ENCODE measurements at regions not wholly inside any gene's neighbourhood (a gene's known extent, or its start where the extent isn't known, plus 50 kb on each side); places are given as distances from the start of the nearest gene placed in this dataset.

DNA sequence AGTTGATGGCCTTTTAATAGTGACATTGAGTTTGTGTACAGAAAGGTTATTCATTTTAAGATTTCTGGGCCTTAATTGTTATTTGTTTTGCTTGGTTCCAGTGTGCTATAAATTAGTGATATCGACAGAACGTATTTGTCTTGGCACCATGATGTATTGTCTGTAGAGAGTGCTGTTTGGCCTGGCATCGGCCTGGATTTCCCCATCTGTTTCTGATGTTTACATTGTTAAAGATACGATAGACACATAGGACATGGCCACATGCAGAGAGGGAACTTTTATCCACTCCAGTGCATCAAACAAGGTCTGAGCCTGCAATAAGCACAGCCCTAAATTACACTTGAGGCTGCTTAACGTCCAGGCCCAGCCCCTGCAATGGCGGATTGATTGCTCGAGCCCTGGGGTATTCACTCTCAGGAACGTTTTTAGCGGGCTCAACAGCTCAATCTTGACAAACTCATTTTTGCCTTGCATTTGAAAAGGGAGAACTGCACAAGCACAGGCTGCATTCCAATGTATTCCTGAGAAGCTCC lies 144.7 kb downstream of the SLC4A3 start:
- no peak for DNase-seq

DNA sequence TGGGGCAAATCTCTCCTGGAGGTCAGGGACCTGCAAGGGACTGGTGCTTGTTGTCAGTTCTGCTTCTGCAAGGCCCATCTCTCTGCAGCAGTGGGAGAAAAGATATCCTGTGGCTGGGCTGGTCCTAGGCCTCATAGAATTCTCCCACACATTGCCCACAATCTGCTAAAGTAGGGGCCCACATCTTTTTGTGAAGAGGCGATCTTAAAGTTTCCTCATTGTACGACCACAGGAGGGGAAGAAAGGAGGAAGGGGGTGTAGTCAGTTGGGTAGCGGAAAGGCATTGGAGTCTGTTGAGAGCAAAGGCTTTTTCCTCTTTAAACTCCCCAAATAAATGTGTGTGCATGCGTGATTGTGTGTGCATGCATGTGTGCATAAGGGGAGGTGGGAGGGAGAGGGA lies 145.3 kb downstream of the SLC4A3 start:
- no peak for DNase-seq

DNA sequence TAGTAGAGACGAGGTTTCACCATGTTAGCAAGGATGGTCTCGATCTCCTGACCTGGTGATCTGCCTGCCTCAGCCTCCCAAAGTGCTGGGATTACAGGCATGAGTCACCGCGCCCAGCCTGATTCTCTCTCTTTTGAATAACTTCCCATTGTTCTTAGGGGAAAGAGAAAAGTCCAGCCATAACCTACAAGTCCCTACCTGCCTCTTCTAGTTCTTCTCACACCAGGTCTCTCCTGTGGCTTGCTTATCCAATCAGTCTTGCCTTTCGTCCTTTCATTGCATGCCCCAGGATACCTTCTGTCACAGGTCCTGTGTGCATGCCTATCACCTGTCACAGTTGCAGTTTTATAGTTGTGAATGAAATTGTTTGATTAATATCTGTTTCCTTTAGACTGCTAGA lies 148.1 kb downstream of the SLC4A3 start:
- no peak for DNase-seq

DNA sequence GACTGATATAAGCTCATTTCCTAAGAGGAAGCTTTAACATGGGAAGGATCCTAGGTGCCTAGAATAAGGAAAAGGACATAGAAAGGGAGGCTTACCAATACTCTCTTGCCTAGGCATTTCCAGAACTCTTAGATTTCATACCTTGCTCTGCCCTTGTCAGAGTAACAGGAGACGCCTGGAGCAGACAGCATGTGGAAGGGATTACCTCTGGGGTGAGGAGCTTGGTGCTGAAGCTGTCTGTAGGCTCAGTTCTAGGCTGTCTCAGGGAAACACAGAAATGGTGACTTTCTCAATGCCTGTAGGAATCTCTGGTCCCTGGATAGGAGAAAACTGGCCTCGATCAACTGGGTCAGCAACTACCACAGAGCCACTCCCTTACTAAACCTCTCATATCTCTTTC lies 150.0 kb downstream of the SLC4A3 start:
- DNase-seq, result no peak

DNA sequence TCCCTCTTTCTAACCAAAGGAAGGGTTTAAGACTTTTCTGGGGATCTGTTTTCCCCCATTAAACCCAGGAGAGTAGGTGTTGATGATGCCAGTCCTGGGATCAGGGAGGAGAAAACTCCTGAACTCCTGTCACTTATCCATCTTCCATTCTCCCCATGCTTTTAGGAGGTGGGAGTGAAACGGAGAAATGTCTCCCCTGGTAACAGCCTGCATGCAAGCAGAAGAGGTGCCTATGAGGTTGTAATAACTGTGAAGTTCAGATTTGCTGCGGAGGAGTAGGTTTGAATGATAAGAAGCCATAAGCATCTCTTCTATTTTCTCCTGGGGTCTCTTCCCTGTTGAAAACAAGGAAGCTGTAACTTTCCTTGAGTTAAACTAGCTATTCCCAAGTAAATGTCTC lies 150.8 kb downstream of the SLC4A3 start:
- no peak for DNase-seq

DNA sequence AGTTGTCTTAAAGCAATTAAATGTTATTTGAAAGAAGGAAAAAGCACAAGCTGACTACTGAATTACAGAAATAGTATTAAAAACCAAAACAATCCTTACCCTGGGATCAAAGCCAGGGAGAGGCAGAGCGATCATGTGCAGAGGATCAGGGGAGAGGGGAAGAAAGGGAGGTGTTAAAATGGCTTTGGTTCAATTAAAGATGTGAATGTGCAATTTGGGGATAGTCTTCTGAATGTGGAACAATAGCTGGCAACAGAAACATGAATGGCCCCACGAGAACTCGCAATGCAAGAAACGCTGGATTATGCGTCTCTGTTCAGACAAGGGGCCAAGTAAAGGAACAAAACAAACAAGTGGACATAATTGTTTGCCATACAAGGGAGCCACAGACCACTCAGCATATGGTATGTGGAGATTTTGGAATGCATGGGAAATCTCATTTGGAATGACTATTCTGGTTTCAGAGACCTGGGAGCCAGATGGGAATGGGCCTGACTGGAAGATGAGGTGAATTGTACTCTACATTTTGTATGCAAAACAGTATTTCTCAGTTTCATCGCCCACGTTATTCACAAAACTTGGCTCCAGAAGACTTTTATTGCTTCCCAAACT lies 155.4 kb downstream of the SLC4A3 start:
- DNase-seq, result no peak

DNA sequence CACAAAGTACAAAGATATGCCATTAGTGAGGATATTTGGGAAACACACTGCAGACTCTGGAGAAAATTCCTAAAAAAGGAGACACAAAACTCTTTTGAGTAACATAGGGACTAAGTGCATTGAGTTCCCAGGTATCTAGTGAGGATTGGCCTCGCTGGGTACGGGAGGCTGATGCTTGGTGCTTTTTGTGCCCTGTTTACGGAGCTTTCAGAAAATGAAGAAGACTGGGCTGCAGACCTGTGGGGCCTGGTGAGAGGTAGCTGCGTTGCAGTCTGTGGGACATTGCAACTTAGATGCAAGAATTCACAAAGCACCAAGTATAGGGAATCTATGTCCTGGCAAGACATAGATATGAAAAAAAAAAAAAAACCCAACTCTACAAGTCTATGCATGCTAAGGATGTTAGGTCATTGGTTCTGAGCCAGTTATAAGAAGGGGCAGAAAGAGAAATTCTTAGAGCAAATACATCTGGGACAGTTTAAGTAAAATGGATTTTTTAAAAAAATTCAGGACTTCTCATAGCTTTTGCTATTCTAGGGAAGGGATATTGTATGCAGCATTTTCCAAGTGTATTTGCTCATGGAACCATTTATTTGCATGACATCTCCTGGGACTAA lies 156.0 kb downstream of the SLC4A3 start:
- no peak for DNase-seq

DNA sequence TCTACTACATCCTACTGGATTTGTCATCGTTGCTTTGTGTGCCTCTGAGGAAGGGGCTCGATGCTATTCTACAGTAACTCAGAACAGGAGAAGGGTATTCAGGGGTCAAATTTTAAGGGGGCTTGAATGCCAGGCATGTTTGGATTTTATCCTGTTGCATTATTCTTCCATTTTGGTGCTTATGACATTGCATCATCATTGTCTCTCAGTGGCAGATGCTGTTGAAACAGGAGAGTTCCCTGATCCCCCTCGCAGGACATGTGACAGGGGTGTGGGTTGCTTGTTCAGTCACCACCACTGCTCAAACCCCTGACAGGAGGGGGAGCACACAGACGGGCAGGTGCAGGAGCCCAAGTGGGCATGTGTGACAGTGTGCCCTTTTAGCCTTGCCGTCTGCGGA lies 156.7 kb downstream of the SLC4A3 start:
- DNase-seq, result no peak

DNA sequence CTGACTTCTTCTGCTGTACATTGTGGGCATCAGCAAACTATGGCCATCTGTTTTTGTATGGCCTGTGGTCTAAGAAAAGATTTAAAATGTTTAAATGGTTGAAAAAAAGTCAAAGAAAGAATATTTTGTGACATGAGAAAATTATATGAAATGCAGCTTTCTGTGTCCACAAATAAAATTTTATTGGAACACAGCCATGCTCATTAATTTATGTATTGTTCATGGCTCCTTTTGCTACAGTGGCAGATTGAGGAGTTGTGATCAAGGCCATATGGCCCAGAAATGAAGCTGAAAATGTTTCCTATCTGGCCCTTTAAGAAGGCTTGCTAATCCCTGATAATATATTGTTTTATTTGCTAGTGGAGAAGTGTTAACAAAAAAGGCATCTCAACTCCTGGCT lies 162.0 kb downstream of the SLC4A3 start:
- no peak for DNase-seq

DNA sequence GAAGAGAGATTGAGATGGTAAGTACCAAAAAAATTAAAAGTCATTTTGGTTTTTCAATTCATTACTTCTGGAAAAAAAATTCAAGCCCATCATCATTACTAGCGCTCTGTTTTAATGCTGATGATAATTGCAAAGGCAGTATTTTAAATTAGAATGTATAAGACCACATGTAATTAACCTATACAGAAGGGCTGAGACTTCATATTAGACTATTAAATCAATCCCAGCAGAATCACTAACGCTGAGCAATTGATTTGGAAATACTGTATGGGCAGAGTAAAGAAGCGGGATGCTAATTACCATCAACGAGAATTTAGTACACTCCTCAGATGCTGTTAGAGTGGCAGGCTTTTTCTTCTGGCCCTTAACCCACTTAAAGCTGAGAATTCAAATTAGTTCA lies 165.0 kb downstream of the SLC4A3 start:
- no peak for DNase-seq

DNA sequence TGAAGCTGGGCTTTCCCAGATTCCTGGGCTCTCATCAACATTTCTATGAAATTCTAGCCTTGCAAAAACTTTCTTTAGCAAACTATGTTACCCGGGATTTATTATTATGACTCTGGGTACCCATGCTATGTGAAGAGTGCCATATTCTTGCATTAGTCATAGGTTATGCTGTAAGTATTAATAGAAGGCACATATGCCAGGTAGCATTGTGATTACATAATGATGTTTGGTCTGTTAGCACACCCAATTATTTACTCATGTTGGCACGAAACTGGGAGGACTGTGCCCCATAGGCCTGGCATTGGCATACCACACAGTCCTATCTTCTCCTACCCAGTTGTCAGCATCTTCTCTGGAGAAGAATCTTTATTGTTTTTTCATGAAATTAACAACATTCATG lies 171.0 kb downstream of the SLC4A3 start:
- no peak for DNase-seq

DNA sequence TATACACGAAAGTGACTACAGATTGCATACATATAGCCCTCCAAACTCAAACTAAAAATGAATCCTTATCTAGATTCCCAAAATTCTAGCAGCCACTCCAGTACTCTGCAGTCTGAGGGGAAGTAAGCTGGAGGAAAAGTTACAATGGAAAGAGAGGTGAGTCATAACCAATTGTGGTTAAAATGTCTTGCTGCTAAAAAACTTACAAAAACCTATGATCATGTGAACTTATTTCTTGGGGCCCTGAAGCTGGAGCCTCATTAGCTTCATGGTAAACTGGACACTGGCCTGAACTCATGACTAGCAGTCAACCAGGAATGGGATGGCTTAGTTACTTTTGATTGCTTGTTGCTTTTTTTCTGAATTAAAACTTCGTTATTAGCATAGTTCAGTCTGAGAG lies 175.9 kb downstream of the SLC4A3 start:
- no peak for DNase-seq

DNA sequence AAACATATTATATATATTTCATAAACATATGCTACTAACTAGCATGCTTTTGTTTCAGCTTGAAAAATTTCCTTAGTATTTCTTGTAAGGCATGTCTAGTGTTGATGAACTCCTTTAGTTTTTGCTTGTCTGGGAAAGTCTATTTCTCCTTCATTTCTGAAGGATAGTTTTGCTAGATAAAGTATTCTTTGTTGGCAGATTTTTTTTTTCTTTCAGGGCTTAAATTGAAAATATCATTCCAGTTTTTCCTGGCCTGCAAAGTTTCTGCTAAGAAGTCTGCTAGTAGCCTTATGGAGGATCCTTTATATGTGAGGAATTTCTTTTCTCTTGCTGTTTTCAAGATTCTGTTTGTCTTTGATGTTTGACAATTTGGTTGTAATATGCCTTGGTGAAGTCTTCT lies 183.5 kb downstream of the SLC4A3 start:
- no peak for DNase-seq

DNA sequence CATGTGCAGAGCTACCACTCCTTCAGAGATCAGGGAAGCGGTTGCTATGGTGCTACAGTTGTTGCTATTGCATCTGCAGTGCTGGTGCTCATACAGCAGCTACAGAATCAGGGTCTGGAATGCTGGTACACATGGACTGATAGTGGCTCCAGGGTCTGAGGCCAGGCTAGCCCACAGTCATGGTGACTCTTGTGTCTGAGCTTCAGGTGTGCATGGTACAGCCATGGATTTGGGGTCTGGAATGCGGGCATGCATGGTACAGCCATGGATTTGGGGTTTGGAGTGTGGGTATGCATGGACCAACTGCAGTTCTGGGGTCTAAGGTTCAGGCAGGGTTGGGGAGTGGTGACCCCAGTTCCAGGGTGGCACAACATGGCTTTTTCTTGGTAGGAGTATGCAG lies 185.2 kb downstream of the SLC4A3 start:
- DNase-seq, result no peak

DNA sequence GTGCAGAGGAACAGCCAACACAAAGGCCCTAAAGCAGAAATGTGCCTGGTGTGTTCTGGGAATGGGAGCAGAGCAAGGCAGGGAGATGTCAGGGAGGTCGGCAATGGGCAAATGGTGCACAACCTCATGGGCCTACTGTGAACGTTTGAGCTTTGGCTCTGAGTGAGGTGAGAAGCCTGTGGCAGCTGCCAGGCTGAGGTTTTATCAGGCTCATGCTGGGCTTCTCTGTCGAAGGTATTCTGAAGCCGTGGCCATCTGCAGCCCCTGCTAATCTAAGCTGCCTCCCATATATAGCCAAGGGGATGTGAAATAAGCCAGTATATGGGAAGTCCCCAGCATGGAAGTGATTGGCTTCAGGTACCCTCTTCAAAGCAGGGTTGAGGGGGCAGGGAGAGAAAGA lies 193.3 kb downstream of the SLC4A3 start:
- no peak for DNase-seq

DNA sequence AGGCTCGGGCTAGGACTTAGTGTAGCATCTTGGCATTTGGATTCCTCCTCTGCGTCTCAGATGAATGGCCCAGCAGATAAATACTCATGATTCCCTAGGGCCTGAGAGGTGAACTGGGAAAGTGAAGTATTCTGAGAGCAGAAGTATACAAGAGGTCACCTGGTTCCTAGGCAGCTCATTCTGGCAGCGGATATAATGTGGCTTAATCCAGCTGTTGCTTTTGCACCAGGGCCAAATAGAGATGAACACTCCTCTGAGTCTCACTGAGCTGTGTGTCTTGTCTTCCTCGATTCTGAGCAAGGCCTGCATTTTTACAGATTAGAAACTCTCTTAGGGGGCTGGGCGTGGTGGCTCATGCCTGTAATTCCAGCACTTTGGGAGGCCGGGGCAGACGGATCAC lies 196.1 kb downstream of the SLC4A3 start:
- no peak for DNase-seq

DNA sequence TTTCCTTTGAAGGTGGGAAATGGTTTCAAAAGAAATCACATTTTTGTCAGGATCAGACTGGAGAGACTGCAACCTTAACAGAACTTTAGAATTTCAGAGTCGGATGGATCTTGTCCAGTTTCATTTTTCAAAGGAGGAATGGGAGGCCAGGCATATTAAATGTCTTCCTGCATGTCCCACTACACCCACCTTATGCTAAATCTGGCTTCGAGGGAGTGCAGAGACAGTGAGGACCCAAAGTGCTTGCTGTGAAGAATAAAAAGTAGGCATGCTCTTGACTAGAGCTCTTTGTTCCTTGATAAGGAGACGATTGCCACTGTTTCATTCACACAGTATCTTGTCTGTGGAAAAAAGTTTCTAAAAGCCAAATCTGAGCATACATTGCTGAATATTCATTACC lies 197.6 kb downstream of the SLC4A3 start:
- no peak for DNase-seq

DNA sequence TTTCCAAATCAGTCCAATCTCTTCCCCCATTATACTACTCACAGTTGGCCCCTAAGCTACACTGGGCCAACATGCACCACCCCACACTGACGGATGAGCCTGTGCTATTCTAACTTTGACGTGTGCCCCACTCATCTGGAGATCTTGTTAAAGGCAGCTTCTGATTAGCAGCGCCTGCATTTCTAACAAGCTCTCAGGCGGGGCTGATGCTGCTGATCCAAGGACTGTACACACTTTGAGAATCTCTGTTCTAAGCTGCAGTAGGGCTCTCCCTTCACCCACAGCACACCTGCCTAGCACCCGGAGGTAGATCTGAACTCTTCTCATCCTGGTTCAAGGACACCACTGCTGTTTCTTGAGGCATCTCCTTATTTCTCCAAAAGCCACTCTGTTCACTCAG lies 200.7 kb downstream of the SLC4A3 start:
- DNase-seq, result no peak

DNA sequence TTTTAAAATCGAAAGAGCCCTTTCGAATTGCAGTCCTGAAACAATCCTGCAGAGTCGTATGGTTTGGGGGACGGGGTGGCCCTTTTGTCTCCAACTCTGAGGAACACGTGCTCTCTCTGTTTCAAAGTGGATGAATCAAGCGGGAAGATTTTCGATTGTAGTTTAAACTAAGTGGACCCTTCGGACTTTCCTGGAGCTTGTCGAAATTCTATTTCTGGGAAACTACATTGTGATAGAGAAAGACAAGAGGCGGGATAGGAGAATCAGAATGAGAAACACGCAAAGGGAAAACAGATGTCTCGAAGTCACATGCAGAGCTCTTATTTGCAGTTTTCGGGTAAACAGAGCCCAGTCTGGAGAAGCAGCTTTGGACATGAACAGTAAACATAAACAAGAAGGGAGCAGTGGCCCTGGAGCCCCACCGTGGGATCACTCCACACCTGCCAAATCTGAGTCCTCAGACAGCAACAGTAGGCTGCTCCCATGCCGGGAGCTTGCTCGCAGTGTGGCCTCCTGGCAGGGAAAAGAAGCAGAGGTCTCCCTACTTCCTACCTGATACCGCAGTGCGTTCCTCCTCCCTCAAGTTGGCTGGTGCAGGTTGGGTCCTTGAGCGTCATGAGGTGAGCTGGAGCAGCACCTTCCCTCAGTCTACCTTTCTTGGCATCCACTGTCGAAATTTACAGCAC lies 202.4 kb downstream of the SLC4A3 start:
- DNase-seq, result no peak

DNA sequence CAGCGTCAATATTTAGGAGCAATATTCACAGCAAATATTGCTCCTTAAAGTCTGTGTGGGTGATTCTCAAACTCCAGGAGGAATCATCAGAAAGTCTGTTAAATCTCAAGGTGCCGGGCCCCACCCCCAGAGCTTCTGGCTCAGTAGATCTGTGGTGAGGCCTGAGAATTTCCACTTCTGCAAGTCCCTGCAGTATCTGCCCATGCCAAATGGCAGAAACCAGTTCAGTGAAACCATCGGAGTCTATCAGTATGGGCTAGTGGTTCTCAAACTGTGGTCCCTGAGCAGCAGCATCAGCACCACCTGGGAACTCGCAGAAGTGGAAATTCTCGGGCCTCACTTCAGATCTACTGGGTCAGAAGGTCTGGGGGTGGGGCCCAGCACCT lies 202.9 kb downstream of the SLC4A3 start:
- DNase-seq, result no peak

DNA sequence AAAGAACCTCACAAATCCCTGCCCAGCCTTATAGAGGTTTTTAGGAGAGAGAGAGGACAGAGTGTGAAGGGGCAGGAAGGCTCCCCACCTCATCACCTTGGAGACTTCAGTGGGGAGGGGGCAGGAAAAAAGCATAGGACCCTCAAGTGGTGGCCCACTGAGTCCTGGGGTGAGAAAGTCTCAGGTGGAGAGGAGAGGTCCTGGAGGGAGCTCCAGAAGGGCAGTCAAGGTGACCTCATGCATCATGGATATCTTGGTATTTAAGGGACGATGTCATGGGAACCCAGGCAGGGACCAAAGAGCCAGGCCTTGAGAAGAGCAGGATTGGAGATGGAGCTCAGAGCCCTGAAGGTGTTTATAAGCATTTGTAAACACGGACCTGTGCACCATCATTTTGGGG lies 204.5 kb downstream of the SLC4A3 start:
- no peak for DNase-seq

DNA sequence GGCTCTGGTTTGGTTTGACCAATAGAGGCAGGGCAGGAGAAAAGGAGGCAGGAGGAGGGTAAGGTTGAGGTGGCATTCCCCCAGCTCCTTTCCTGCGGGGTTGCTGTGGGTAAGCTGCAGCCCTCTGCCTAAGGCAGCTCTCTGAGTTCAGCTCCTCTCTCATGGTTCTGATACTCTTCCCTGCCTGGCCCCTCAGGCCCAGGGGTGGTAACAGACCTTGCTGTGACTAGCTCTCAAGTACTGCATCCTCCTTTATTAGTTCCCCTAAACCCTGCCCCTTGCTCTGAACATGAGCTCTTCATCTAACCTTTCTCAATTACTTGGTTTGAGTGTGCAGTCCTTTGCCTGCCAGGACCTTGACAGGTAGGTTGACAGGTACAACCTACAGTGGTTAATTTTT lies 205.5 kb downstream of the SLC4A3 start:
- no peak for DNase-seq

DNA sequence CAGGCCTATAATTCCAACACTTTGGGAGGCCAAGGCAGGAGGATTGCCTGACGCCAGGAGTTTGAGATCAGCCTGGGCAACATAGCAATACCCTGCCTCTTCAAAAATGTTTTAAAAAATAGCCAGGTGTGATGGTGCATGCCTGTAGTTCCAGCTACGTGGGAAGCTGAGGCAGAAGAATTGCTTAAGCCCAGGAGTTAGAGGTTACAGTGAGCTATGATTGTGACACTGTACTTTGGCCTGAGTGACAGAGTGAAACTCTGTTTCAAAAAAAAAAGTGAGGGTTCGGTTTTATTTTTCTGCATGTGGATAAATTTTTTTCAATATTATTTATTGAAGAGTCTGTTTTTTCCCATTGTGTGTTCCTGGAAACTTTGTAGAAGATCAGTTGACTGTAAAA lies 208.1 kb downstream of the SLC4A3 start:
- DNase-seq, result no peak

DNA sequence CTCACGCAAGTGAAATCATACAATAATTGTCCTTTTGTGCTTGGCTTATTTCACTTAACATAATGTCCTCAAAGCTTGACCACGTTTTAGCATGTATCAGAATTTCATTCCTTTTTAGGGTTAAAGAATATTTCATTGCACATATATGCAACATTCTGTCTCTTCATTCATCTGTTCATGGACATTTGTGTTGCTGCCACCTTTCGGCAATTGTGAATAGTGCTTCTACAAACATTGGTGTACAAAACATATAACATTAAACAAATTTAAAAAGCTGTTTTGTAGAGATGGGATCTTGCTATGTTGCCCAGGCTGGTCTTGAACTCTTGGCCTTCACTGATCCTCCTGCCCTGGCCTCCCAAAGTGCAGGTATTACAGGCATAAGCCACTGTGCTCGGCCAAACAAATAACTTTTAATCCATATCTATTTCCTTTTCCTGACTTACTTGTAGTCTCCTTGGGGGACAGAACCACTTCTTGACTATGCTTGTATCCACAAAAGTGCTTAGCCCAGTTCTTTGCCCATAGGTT lies 209.3 kb downstream of the SLC4A3 start:
- DNase-seq, result no peak
